ENCODE measurements at regions not wholly inside any gene's neighbourhood (a gene's known extent, or its start where the extent isn't known, plus 50 kb on each side); places are given as distances from the start of the nearest gene placed in this dataset.

- H3K4me1 ChIP-seq, result no peaks in the 10 kb centered on the region
- H3K36me3 ChIP-seq, result no peaks in the 10 kb centered on the region
- WGBS, 5 donors, result 64 to 96% (median 86%) methylated on average over 1 of the region's 1 CpG
- no peak overlapping the region for H3K27ac ChIP-seq
- no peak for TF ChIP-seq POLR2A (IDR thresholded peaks at IDR 0.05)
- no peak for TF ChIP-seq POLR2AphosphoS5 (IDR thresholded peaks at IDR 0.05)
- TF ChIP-seq EP300 (IDR thresholded peaks at IDR 0.05), result no peak
- TF ChIP-seq CTCF (IDR thresholded peaks at IDR 0.05), result no peak
- no peak overlapping the region for H3K4me3 ChIP-seq
- no peaks in the 10 kb centered on the region for H3K9me3 ChIP-seq
- DNase-seq, result no peak
- no peaks in the 10 kb centered on the region for H3K27me3 ChIP-seq
- intact Hi-C loops (cut with DNase I; ENCODE audit: low total_unique reads), result no loop called here
Observed at GRCh38 chr5:25435882-25436281, 791.1 kb upstream of the CDH10 start.

- H3K4me1 ChIP-seq, result no peaks in the 10 kb centered on the region
- no peak for DNase-seq
- no peaks in the 10 kb centered on the region for H3K9me3 ChIP-seq
- no peak overlapping the region for H3K4me3 ChIP-seq
- 82 to 96% (median 93%) methylated on average over 1 of the region's 1 CpG for WGBS, 5 donors
- no peak overlapping the region for H3K27ac ChIP-seq
- no peak for TF ChIP-seq EP300 (IDR thresholded peaks at IDR 0.05)
- no peak for TF ChIP-seq CTCF (IDR thresholded peaks at IDR 0.05)
- no peak for TF ChIP-seq POLR2A (IDR thresholded peaks at IDR 0.05)
- TF ChIP-seq POLR2AphosphoS5 (IDR thresholded peaks at IDR 0.05), result no peak
- intact Hi-C loops (cut with DNase I; ENCODE audit: low total_unique reads), result no loop called here
- H3K27me3 ChIP-seq, result no peaks in the 10 kb centered on the region
- no peaks in the 10 kb centered on the region for H3K36me3 ChIP-seq
Observed at GRCh38 chr5:25427240-25427639, 782.5 kb upstream of the CDH10 start.

GRCh38 chr5:25423271-25423670 is 778.5 kb upstream of the CDH10 start:
- no peak overlapping the region for H3K4me3 ChIP-seq
- intact Hi-C loops (cut with DNase I; ENCODE audit: low total_unique reads), result no loop called here
- no peak overlapping the region for H3K27ac ChIP-seq
- no peak for TF ChIP-seq POLR2AphosphoS5 (IDR thresholded peaks at IDR 0.05)
- no peaks in the 10 kb centered on the region for H3K36me3 ChIP-seq
- H3K4me1 ChIP-seq, result no peaks in the 10 kb centered on the region
- no peak for DNase-seq
- no peaks in the 10 kb centered on the region for H3K27me3 ChIP-seq
- H3K9me3 ChIP-seq, result no peaks in the 10 kb centered on the region
- WGBS, 5 donors, result 84 to 96% (median 92%) methylated on average over 1 of the region's 1 CpG

- Histone ChIP-seq H3K9me3 (no peaks in the 10 kb centered on the region), H3K4me3 (no peak overlapping the region), H3K27ac (no peak overlapping the region), H3K27me3 (no peaks in the 10 kb centered on the region), H3K36me3 (no peaks in the 10 kb centered on the region), H3K4me1 (no peaks in the 10 kb centered on the region)
- DNase-seq, result no peak
- intact Hi-C loops (cut with DNase I; ENCODE audit: low total_unique reads), result no loop called here
- TF ChIP-seq POLR2A (IDR thresholded peaks at IDR 0.05) (no peak), CTCF (IDR thresholded peaks at IDR 0.05) (no peak)
- WGBS, 5 donors, result 79 to 90% (median 88%) methylated on average over 2 of the region's 2 CpGs
Observed at GRCh38 chr5:25419684-25420083, 774.9 kb upstream of the CDH10 start.

GRCh38 chr5:25418978-25419377 is 774.2 kb upstream of the CDH10 start:
- Histone ChIP-seq H3K36me3 (no peaks in the 10 kb centered on the region), H3K4me1 (no peaks in the 10 kb centered on the region), H3K27me3 (no peaks in the 10 kb centered on the region), H3K27ac (no peak overlapping the region), H3K9me3 (no peaks in the 10 kb centered on the region), H3K4me3 (no peak overlapping the region)
- WGBS, 5 donors, result 60 to 70% (median 65%) methylated on average over 3 of the region's 3 CpGs
- no peak for TF ChIP-seq CTCF (IDR thresholded peaks at IDR 0.05)
- DNase-seq, result no peak
- intact Hi-C loops (cut with DNase I; ENCODE audit: low total_unique reads), result no loop called here
